ENCODE measurements at regions not wholly inside any gene's neighbourhood (a gene's known extent, or its start where the extent isn't known, plus 50 kb on each side); places are given as distances from the start of the nearest gene placed in this dataset.

DNA sequence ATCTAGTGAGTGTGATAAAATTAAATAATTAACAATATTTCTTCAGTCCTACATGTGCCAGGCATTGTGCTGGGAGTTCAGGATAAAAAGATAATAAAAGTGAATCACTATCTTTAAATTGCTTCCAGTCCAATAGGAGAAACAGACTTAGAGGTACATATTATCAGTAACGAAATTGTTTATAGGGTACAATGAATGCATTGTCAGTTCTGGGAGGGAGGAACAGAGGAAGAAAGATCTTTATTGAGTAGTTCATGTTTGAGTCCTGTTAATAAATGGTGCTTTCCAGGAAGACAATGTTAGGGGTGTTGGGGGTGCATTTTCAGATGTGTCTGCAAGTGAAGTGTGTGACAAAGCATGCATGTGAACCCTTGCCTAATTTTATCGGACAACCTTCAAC is 183.1 kb downstream of the OGFRL1 start:
- ChIA-PET CTCF (no interaction called here), RAD21 (ENCODE audit: low non-redundant PET in 1 of 2, low total read pairs in 2 of 2, uncharacterized antibody in 2 of 2, unreplicated experiment in 2 of 2) (no interaction called here)

More for the DNA sequence above, 183.1 kb downstream of the OGFRL1 start:
- Histone ChIP-seq H3K27ac (ENCODE audit: low read depth, low read length) (no peak overlapping the region), H3K27me3 (ENCODE audit: insufficient read depth, low read length) (no peaks in the 10 kb centered on the region), H3K4me3 (replicated peaks in 1 of 2; ENCODE audit: low read depth in 1 of 2, low read length in 2 of 2) (no peak overlapping the region), H3K79me2 (ENCODE audit: insufficient read depth, low read length) (no peaks in the 10 kb centered on the region), H3K9me3 (ENCODE audit: control insufficient read depth in 1 of 2, insufficient read depth in 1 of 2, low read depth in 1 of 2, low read length in 2 of 2) (no peaks in the 10 kb centered on the region), H3K9ac (ENCODE audit: low read length) (no peak overlapping the region), H3K4me2 (ENCODE audit: low read length) (no peak overlapping the region), H2AFZ (ENCODE audit: low read depth, low read length, poor library complexity, severe bottlenecking) (no peak overlapping the region), H4K20me1 (ENCODE audit: insufficient read depth) (no peaks in the 10 kb centered on the region; the same call in 1 of the 2 replicates), H3K4me1 (ENCODE audit: control insufficient read depth in 1 of 2, insufficient read depth in 2 of 2, low read length in 2 of 2) (peaks cover 0 to 7% of the 10 kb centered on the region in 2 experiments; a peak in 1 of 4 replicates), H3K9me2 (ENCODE audit: insufficient read depth) (no peaks in the 10 kb centered on the region), H3K36me3 (ENCODE audit: control insufficient read depth in 1 of 2, insufficient read depth in 2 of 2, low read length in 2 of 2) (no peaks in the 10 kb centered on the region)
- TF ChIP-seq, protein P1, sequence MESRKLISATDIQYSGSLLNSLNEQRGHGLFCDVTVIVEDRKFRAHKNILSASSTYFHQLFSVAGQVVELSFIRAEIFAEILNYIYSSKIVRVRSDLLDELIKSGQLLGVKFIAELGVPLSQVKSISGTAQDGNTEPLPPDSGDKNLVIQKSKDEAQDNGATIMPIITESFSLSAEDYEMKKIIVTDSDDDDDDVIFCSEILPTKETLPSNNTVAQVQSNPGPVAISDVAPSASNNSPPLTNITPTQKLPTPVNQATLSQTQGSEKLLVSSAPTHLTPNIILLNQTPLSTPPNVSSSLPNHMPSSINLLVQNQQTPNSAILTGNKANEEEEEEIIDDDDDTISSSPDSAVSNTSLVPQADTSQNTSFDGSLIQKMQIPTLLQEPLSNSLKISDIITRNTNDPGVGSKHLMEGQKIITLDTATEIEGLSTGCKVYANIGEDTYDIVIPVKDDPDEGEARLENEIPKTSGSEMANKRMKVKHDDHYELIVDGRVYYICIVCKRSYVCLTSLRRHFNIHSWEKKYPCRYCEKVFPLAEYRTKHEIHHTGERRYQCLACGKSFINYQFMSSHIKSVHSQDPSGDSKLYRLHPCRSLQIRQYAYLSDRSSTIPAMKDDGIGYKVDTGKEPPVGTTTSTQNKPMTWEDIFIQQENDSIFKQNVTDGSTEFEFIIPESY (IDR thresholded peaks at IDR 0.05; ENCODE audit: extremely low read depth, insufficient replicate concordance, low read length) = no peak
- TF ChIP-seq, protein P2, sequence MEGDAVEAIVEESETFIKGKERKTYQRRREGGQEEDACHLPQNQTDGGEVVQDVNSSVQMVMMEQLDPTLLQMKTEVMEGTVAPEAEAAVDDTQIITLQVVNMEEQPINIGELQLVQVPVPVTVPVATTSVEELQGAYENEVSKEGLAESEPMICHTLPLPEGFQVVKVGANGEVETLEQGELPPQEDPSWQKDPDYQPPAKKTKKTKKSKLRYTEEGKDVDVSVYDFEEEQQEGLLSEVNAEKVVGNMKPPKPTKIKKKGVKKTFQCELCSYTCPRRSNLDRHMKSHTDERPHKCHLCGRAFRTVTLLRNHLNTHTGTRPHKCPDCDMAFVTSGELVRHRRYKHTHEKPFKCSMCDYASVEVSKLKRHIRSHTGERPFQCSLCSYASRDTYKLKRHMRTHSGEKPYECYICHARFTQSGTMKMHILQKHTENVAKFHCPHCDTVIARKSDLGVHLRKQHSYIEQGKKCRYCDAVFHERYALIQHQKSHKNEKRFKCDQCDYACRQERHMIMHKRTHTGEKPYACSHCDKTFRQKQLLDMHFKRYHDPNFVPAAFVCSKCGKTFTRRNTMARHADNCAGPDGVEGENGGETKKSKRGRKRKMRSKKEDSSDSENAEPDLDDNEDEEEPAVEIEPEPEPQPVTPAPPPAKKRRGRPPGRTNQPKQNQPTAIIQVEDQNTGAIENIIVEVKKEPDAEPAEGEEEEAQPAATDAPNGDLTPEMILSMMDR (IDR thresholded peaks at IDR 0.05 in 2 of 3, conservative IDR thresholded peaks at IDR 0.05 in 1 of 3; ENCODE audit: borderline replicate concordance in 1 of 3, insufficient read depth in 1 of 3, low read depth in 2 of 3, low read length in 2 of 3) = no peak
- TF ChIP-seq POLR2AphosphoS5 (IDR thresholded peaks at IDR 0.05; ENCODE audit: low read depth, low read length) (no peak), CEBPB (IDR thresholded peaks at IDR 0.05; ENCODE audit: low read depth) (no peak), EZH2phosphoT487 (IDR thresholded peaks at IDR 0.05; ENCODE audit: borderline replicate concordance) (no peak), ZNF274 (IDR thresholded peaks at IDR 0.05; ENCODE audit: low read depth, low read length) (no peak), ZFX (IDR thresholded peaks at IDR 0.05) (no peak), RAD21 (IDR thresholded peaks at IDR 0.05; ENCODE audit: low read depth) (no peak), YY1 (IDR thresholded peaks at IDR 0.05; ENCODE audit: extremely low read depth, insufficient replicate concordance, low read depth, low read length) (no peak), MAX (IDR thresholded peaks at IDR 0.05) (no peak), ATF3 (IDR thresholded peaks at IDR 0.05) (no peak), EZH2 (IDR thresholded peaks at IDR 0.05) (no peak), CBX3 (IDR thresholded peaks at IDR 0.05; ENCODE audit: low read depth) (no peak)
- TF ChIP-seq, protein P3, sequence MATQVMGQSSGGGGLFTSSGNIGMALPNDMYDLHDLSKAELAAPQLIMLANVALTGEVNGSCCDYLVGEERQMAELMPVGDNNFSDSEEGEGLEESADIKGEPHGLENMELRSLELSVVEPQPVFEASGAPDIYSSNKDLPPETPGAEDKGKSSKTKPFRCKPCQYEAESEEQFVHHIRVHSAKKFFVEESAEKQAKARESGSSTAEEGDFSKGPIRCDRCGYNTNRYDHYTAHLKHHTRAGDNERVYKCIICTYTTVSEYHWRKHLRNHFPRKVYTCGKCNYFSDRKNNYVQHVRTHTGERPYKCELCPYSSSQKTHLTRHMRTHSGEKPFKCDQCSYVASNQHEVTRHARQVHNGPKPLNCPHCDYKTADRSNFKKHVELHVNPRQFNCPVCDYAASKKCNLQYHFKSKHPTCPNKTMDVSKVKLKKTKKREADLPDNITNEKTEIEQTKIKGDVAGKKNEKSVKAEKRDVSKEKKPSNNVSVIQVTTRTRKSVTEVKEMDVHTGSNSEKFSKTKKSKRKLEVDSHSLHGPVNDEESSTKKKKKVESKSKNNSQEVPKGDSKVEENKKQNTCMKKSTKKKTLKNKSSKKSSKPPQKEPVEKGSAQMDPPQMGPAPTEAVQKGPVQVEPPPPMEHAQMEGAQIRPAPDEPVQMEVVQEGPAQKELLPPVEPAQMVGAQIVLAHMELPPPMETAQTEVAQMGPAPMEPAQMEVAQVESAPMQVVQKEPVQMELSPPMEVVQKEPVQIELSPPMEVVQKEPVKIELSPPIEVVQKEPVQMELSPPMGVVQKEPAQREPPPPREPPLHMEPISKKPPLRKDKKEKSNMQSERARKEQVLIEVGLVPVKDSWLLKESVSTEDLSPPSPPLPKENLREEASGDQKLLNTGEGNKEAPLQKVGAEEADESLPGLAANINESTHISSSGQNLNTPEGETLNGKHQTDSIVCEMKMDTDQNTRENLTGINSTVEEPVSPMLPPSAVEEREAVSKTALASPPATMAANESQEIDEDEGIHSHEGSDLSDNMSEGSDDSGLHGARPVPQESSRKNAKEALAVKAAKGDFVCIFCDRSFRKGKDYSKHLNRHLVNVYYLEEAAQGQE (IDR thresholded peaks at IDR 0.05; ENCODE audit: low read depth) = no peak
- ATAC-seq (no peak), DNase-seq (ENCODE audit: low read depth, low spot score) (no peak)
- POLR2A ChIA-PET = no interaction called here
- BruUV-seq (replicated peaks) = no TSS peak
- intact Hi-C loops (cut with micrococcal nuclease) = no loop called here

All from HCT116 (cell line).